ENCODE measurements at regions not wholly inside any gene's neighbourhood (a gene's known extent, or its start where the extent isn't known, plus 50 kb on each side); places are given as distances from the start of the nearest gene placed in this dataset.
"Not testable (repeated sequence)": the region's sequence is repeated elsewhere in the genome, so short reads cannot be mapped to it uniquely, and the experiment has no call there.

DNA sequence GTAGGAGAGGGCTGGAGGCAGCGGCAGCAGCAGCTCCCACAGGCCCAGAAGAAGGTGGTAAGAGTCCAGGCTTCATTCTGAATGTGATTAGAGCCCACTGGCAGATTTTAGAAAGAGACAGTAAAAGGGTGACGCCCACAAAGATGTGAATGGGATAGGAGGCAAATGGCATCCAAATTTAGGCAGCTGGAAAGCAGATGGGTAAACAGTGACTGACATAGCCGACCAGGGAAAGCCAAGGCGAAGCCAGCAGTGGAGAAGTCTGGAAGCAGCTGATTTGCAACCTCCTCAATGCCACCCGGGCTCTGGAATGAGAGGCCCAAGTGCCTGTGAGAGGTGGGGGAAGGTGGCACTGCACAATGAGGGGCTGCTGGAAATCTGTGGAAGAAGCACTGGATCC lies 103.3 kb downstream of the C5orf15 start:
- no peaks in the 10 kb centered on the region for H3K36me3 Mint-ChIP-seq (ENCODE audit: low read depth)
- H3K9me3 Mint-ChIP-seq = no peaks in the 10 kb centered on the region
- DNase-seq (ENCODE audit: low spot score) = no peak
- H3K4me3 Mint-ChIP-seq (ENCODE audit: low read depth) = no peak overlapping the region
- H3K4me1 Mint-ChIP-seq (ENCODE audit: low read depth) = peaks cover 14% of the 10 kb centered on the region
- no peak overlapping the region for H3K27ac Mint-ChIP-seq
- H3K27me3 Mint-ChIP-seq (ENCODE audit: low read depth) = no peaks in the 10 kb centered on the region
- intact Hi-C loops (cut with micrococcal nuclease) = loop anchor here (10.0 kb wide), 1 partner anchor 240 kb away; no protein-coding TSS in a partner anchor

DNA sequence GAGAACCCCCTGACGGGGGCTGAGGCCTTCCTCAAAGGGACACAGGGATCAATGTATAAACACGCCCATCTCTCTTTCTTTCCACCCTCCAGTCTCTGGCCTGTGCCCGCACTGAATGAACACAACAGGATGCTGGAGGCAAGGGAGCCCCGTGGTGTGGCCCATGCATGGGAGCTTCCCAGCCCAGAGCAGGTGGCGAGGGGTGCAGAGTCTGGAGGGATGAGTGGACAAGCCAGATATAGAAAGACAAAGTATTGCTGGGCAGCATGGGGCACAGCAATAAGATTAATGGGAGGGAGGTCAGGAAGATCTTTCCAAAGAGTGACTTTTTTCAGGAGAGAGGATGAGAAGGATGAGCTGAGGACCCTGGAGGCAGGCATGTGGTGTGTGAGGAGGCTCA lies 103.7 kb downstream of the C5orf15 start:
- H3K4me1 Mint-ChIP-seq (ENCODE audit: low read depth) = peaks cover 13% of the 10 kb centered on the region
- no peaks in the 10 kb centered on the region for H3K36me3 Mint-ChIP-seq (ENCODE audit: low read depth)
- no peak for DNase-seq (ENCODE audit: low spot score)
- no peak overlapping the region for H3K4me3 Mint-ChIP-seq (ENCODE audit: low read depth)
- H3K9me3 Mint-ChIP-seq = no peaks in the 10 kb centered on the region
- H3K27ac Mint-ChIP-seq = no peak overlapping the region
- no peaks in the 10 kb centered on the region for H3K27me3 Mint-ChIP-seq (ENCODE audit: low read depth)
- intact Hi-C loops (cut with micrococcal nuclease) = loop anchor here (10.0 kb wide), 1 partner anchor 240 kb away; no protein-coding TSS in a partner anchor

DNA sequence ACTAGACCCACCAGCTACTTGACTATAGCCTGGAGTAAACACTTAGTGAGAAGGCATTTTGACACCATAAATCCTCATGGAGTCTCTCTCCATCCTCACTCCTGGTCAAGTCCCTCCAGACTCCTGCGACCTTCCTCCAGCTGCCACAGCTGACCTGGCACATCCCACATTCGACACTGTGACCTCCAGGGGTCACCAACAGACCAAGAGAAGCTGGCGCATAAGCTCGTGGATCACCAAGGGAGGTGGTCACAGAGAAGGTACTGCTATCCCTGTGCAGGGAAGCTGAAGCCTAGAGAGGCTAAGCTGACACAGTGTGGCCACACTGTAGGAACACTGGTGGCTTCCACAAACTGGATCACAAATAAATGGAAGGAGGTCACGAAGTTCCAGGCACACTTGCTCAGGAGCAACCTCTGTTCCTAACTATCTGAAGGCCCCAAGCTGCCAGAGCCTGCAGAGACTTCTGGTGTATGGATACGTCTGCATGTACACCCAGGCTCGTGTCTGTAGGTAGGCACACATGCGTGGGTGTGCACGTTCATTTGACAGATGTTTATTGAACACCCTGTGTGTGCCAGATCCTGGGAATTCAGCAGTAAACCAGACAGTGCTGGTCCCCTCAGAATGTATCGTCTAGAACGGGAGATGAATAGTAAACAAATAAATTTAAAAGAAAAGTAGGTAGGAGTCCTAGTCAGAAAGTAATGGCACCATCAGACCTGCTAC lies 104.4 kb downstream of the C5orf15 start:
- no peak overlapping the region for H3K4me3 Mint-ChIP-seq (ENCODE audit: low read depth)
- H3K27me3 Mint-ChIP-seq (ENCODE audit: low read depth) = no peaks in the 10 kb centered on the region
- no peak for DNase-seq (ENCODE audit: low spot score)
- no peaks in the 10 kb centered on the region for H3K36me3 Mint-ChIP-seq (ENCODE audit: low read depth)
- no peak overlapping the region for H3K27ac Mint-ChIP-seq
- H3K9me3 Mint-ChIP-seq = no peaks in the 10 kb centered on the region
- H3K4me1 Mint-ChIP-seq (ENCODE audit: low read depth) = peaks cover 7% of the 10 kb centered on the region
- intact Hi-C loops (cut with micrococcal nuclease) = loop anchor here (10.0 kb wide), 1 partner anchor 239 kb away; no protein-coding TSS in a partner anchor

DNA sequence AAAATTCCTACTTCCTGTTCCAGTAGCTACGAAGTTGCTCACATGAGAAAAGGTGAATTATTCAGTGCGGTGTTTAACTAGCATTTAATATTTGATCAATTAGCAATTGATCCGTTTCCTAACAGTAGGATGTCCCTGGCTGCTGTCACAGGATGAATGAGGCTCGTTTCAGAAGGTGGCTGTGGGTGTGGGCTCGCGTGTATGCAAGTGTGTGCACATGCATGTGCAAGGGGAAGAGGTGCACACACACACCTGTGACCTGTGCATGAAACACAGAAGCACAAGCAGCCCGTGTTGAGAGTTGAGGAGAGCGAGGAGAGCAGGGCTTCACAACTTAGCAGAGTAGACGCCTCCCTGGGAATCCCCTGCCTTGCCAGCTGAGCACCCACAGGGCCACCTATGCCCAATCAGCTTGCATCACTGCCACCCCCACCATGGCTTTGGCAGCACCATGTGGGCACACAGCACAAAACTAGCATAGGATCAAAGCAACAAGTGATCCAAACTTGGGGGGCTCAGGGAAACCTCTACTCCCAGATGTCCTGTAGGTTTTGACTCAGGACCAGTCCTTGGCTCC lies 107.2 kb downstream of the C5orf15 start:
- H3K4me1 Mint-ChIP-seq (ENCODE audit: low read depth) = peaks cover 6% of the 10 kb centered on the region
- H3K9me3 Mint-ChIP-seq = no peaks in the 10 kb centered on the region
- no peak for DNase-seq (ENCODE audit: low spot score)
- no peaks in the 10 kb centered on the region for H3K36me3 Mint-ChIP-seq (ENCODE audit: low read depth)
- no peak overlapping the region for H3K27ac Mint-ChIP-seq
- intact Hi-C loops (cut with micrococcal nuclease) = loop anchor here (10.0 kb wide), 1 partner anchor 236 kb away; no protein-coding TSS in a partner anchor
- H3K27me3 Mint-ChIP-seq (ENCODE audit: low read depth) = no peaks in the 10 kb centered on the region
- no peak overlapping the region for H3K4me3 Mint-ChIP-seq (ENCODE audit: low read depth)

DNA sequence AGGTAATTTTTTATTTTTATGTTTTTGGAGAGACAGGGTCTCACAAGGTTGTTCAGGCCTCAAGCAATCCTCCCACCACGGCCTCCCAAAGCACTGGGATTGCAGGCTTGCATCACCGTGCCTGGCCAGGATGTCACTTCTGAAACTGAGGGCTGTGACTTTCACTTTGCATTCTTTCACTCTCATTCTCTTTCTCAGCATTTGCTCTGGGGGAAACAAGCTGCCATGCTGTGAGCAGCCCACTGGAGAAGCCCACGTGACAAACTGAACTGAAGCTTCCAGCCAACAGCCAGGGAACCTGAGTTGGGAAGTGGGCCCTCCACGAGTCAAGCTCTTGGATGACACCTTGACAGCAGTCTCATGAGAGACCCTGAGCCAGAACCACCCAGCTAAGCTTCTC lies 109.4 kb downstream of the C5orf15 start:
- DNase-seq (ENCODE audit: low spot score) = no peak
- Mint-ChIP-seq H3K9me3 (no peaks in the 10 kb centered on the region), H3K4me3 (ENCODE audit: low read depth) (no peak overlapping the region), H3K4me1 (ENCODE audit: low read depth) (peaks cover 6% of the 10 kb centered on the region), H3K27ac (no peak overlapping the region), H3K27me3 (ENCODE audit: low read depth) (no peaks in the 10 kb centered on the region), H3K36me3 (ENCODE audit: low read depth) (no peaks in the 10 kb centered on the region)
- intact Hi-C loops (cut with micrococcal nuclease) = no loop called here

DNA sequence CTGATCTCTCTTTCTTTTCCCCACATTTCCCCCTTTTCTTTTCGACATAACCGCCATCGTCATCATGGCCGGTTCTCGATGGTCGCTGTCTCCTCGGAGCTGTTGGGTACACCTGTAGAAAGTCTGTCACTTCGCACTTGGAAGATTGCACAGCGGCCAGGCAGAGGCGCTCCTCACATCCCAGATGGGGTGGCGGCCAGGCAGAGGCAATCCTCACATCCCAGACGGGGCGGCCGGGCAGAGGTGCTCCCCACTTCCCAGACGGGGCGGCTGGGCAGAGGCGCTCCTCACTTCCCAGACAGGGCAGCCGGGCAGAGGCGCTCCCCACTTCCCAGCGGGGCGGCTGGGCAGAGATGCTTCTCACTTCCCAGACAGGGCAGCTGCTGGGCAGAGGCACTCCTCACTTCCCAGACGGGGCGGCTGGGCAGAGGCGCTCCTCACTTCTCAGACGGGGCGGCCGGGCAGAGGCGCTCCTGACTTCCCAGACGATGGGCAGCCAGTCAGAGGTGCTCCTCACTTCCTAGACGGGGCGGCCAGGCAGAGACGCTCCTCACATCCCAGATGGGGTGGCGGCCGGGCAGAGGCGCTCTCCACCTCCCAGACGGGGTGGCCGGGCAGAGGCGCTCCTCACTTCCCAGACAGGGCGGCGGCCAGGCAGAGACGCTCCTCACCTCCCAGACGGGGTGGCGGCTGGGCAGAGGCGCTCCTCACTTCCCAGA lies 110.7 kb downstream of the C5orf15 start:
- H3K27me3 Mint-ChIP-seq (ENCODE audit: low read depth); H3K36me3 Mint-ChIP-seq (ENCODE audit: low read depth); H3K4me3 Mint-ChIP-seq (ENCODE audit: low read depth); H3K4me1 Mint-ChIP-seq (ENCODE audit: low read depth); H3K27ac Mint-ChIP-seq; H3K9me3 Mint-ChIP-seq; intact Hi-C loops (cut with micrococcal nuclease); DNase-seq (ENCODE audit: low spot score): not testable (repeated sequence)

DNA sequence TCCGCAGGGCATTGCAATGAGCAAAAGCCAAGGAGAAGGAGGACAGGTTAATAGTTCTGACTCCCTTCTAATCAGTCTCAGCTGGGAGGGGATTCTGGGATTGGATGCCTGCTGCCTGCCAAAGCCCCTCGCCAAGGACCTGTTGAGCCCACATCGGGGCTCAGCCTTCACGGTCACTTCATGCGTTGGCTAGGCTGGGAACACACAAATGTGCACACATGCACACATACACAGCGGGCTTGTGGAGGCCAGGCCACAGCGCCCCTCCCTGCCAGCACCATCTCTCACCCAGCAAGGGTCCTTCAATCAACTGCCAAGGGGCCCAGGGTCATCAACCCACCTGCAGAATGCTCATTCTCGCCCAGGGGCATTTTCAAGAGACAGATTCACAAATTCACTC lies 113.9 kb downstream of the C5orf15 start:
- no peak overlapping the region for H3K27ac Mint-ChIP-seq
- no peak for DNase-seq (ENCODE audit: low spot score)
- no peaks in the 10 kb centered on the region for H3K9me3 Mint-ChIP-seq
- no peaks in the 10 kb centered on the region for H3K4me1 Mint-ChIP-seq (ENCODE audit: low read depth)
- H3K4me3 Mint-ChIP-seq (ENCODE audit: low read depth) = no peak overlapping the region
- peaks cover 8% of the 10 kb centered on the region for H3K27me3 Mint-ChIP-seq (ENCODE audit: low read depth)
- intact Hi-C loops (cut with micrococcal nuclease) = no loop called here
- H3K36me3 Mint-ChIP-seq (ENCODE audit: low read depth) = no peaks in the 10 kb centered on the region

DNA sequence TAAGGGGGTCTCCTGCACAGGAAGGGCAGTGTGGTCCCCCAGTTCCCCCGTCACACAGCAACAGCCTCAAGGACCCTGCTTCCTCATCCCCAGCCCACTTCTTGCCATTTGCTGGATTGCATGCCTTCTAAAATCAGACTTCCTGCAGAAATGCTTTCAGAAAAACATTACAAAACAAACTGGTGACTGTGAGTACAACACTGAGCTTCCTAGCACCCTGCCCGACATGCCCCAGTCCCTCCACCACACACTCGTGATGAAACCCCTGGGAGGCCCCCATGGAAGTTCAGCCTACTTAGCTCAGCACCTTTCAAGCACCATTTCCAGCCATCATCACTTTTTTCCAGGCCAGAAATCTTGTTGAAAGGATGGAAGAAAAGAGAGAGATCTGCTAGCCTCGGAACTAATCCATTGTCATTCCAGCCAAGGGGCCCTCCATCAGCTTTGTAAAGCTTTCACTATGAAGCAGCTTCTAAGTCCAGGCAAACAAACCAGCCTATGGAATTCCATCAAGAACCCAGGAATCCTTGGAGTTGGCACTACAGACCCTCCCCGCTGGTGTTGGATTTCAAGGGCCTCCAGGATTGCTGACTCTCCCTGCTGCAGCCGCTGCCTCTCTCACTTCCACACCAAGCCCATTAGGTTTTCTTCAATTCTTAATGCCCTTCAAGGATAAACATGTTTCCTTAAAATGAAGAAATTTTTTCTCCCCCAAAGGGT lies 114.6 kb downstream of the C5orf15 start:
- Mint-ChIP-seq H3K4me1 (ENCODE audit: low read depth) (no peaks in the 10 kb centered on the region), H3K4me3 (ENCODE audit: low read depth) (no peak overlapping the region), H3K27ac (no peak overlapping the region), H3K27me3 (ENCODE audit: low read depth) (peaks cover 8% of the 10 kb centered on the region), H3K9me3 (no peaks in the 10 kb centered on the region), H3K36me3 (ENCODE audit: low read depth) (no peaks in the 10 kb centered on the region)
- intact Hi-C loops (cut with micrococcal nuclease) = no loop called here
- DNase-seq (ENCODE audit: low spot score) = no peak

DNA sequence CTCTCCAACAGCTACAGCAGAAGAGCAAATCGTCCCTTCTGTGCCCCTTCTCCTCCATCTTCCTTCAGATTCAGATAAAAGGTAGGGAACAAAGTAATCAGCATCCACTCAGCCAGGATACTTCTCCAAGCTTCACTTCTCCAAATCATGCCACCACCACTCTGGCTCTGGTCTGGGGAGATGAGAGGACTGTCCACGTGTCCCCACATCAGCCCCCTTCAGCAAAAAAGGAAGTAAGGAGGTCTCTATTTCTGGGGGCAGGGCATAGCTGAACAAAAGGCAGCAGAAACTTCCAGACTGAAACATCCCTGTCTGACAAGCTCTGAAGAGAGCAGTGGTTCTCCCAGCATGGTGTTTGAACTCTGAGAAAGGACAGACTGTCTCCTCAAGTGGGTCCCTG lies 116.9 kb downstream of the C5orf15 start:
- H3K4me3 Mint-ChIP-seq (ENCODE audit: low read depth) = no peak overlapping the region
- intact Hi-C loops (cut with micrococcal nuclease) = no loop called here
- DNase-seq (ENCODE audit: low spot score) = no peak
- H3K36me3 Mint-ChIP-seq (ENCODE audit: low read depth) = no peaks in the 10 kb centered on the region
- H3K27ac Mint-ChIP-seq = no peak overlapping the region
- H3K9me3 Mint-ChIP-seq = no peaks in the 10 kb centered on the region
- H3K27me3 Mint-ChIP-seq (ENCODE audit: low read depth) = peaks cover 8% of the 10 kb centered on the region
- peaks cover 2% of the 10 kb centered on the region for H3K4me1 Mint-ChIP-seq (ENCODE audit: low read depth)

DNA sequence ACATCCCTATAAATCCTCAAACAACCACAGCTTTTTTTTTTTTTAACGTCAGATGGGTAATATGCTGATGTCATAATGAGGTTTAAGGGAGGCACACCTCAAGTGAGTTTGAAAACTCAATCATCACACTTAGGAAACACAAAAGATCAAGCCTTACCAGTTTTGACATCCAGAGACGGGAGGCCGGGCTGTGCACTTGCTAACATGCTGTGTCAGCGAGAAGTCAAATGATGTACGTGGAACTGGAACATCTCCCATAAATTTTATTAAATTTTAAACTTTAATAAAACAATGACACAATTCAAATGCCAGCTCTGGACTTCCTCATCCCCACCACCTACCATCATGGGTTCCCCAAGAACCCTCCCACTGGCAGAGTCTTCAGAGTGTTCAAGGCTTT lies 117.6 kb downstream of the C5orf15 start:
- H3K9me3 Mint-ChIP-seq = no peaks in the 10 kb centered on the region
- H3K27ac Mint-ChIP-seq = no peak overlapping the region
- H3K4me1 Mint-ChIP-seq (ENCODE audit: low read depth) = peaks cover 2% of the 10 kb centered on the region

DNA sequence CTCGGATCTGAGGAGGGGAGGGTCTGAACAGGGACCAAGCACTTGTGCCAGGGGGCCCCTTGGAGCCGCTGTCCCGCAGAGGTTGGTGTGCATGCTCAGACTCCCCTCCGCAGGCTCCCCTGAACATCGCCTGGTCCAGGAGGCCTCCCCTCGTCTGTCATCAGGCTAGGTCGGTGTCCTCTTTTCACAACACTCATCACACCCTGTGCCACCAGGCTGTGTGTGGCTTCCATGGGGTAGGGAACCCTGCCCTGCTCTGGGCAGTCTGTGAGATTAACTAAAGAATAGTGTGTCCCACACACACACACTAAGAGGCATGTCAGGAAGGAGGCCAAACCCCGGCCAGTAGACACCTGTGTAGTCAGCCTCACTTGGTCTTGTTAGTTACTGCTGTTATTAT lies 119.3 kb downstream of the C5orf15 start:
- Mint-ChIP-seq H3K9me3 (no peaks in the 10 kb centered on the region), H3K27me3 (ENCODE audit: low read depth) (peaks cover 8% of the 10 kb centered on the region), H3K4me3 (ENCODE audit: low read depth) (no peak overlapping the region), H3K27ac (no peak overlapping the region), H3K36me3 (ENCODE audit: low read depth) (no peaks in the 10 kb centered on the region), H3K4me1 (ENCODE audit: low read depth) (peaks cover 2% of the 10 kb centered on the region)
- intact Hi-C loops (cut with micrococcal nuclease) = no loop called here
- DNase-seq (ENCODE audit: low spot score) = no peak

More for the DNA sequence above, 117.6 kb downstream of the C5orf15 start:
- H3K4me3 Mint-ChIP-seq (ENCODE audit: low read depth) = no peak overlapping the region
- no peaks in the 10 kb centered on the region for H3K36me3 Mint-ChIP-seq (ENCODE audit: low read depth)
- peaks cover 8% of the 10 kb centered on the region for H3K27me3 Mint-ChIP-seq (ENCODE audit: low read depth)
- DNase-seq (ENCODE audit: low spot score) = no peak
- intact Hi-C loops (cut with micrococcal nuclease) = no loop called here

DNA sequence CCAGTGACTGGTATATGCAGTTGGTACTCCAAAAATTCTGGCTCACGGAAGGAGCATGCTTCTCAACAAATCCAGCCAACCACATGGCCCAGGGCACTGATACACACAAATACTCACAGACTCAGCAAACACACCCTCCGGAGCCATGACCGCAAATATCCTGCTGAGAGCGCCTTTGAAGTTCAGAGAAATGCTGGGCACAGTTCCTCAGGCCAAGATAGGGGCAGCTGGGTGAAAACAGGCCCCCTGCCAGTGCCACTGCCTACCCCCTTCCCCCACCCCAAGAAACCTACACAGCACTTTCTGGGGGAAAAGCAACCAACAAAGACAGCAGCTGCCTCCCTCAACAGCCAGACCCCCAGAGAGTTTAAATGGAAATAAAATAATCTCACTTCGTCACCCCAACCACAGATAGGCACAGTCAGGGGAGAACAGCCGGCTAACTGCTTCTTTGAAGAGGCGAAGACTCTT lies 120.0 kb downstream of the C5orf15 start:
- no peak overlapping the region for H3K27ac Mint-ChIP-seq
- H3K4me3 Mint-ChIP-seq (ENCODE audit: low read depth) = no peak overlapping the region
- H3K4me1 Mint-ChIP-seq (ENCODE audit: low read depth) = peaks cover 2% of the 10 kb centered on the region

More for the DNA sequence above, 120.0 kb downstream of the C5orf15 start:
- DNase-seq (ENCODE audit: low spot score) = no peak
- no peaks in the 10 kb centered on the region for H3K36me3 Mint-ChIP-seq (ENCODE audit: low read depth)
- peaks cover 6% of the 10 kb centered on the region for H3K27me3 Mint-ChIP-seq (ENCODE audit: low read depth)
- intact Hi-C loops (cut with micrococcal nuclease) = no loop called here
- no peaks in the 10 kb centered on the region for H3K9me3 Mint-ChIP-seq
